ENCODE measurements at regions not wholly inside any gene's neighbourhood (a gene's known extent, or its start where the extent isn't known, plus 50 kb on each side); places are given as distances from the start of the nearest gene placed in this dataset.

GRCh38 chr6:81073318-81073717 is 679.2 kb downstream of the TENT5A start:
- no peak for TF ChIP-seq CTCF (IDR thresholded peaks at IDR 0.05)
- no peak for TF ChIP-seq POLR2A (IDR thresholded peaks at IDR 0.05)

Measured in testis (tissue), 2 donors.